ENCODE measurements at regions not wholly inside any gene's neighbourhood (a gene's known extent, or its start where the extent isn't known, plus 50 kb on each side); places are given as distances from the start of the nearest gene placed in this dataset.
"Not testable (repeated sequence)": the region's sequence is repeated elsewhere in the genome, so short reads cannot be mapped to it uniquely, and the experiment has no call there.

DNA sequence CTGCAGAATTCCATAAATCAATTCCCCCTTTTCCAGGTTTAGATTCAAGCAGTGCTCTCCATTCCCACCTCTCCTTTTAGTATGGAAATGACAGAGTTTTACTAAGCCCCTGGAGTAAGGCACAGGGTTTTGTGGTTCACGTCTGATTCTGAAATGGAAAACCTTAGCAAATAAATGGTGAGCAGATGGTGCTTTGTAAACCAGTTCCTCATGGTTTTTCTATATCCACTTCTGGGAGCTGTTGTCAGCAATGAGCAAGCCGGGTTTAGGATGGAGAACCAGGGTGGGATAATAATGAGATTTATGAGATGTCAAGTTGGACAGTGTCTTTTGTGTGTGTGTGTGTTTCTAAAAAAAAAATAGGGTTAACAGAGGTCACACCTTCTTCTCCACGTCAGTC is 113.8 kb upstream of the RBPJ start:
- H3K27ac Mint-ChIP-seq (ENCODE audit: unreplicated experiment), result no peak overlapping the region

DNA sequence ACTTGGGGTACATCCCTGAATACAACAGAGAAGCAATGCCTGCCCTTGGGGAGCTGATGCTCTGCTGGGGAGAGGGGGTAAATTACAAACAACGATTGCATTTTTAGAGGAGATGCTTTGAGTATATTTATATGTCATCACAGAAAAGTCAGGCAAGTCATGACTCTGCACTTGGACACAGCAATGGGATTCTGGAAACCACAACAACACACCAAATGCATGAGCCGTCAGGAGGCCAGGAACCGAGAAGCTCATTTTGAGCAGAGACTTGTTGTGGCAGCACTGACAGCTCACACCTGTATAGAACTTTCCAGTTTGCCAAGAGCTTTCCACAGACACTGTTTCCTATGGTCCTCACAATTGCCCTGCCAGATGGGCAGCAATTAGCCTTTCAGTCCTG is 113.2 kb upstream of the RBPJ start:
- peaks cover 33% of the 10 kb centered on the region for H3K27me3 Mint-ChIP-seq (ENCODE audit: low read depth)
- no peak overlapping the region for H3K4me3 Mint-ChIP-seq
- H3K27ac Mint-ChIP-seq (ENCODE audit: unreplicated experiment), result no peak overlapping the region
- no peaks in the 10 kb centered on the region for H3K9me3 Mint-ChIP-seq
- TF ChIP-seq, protein P1, sequence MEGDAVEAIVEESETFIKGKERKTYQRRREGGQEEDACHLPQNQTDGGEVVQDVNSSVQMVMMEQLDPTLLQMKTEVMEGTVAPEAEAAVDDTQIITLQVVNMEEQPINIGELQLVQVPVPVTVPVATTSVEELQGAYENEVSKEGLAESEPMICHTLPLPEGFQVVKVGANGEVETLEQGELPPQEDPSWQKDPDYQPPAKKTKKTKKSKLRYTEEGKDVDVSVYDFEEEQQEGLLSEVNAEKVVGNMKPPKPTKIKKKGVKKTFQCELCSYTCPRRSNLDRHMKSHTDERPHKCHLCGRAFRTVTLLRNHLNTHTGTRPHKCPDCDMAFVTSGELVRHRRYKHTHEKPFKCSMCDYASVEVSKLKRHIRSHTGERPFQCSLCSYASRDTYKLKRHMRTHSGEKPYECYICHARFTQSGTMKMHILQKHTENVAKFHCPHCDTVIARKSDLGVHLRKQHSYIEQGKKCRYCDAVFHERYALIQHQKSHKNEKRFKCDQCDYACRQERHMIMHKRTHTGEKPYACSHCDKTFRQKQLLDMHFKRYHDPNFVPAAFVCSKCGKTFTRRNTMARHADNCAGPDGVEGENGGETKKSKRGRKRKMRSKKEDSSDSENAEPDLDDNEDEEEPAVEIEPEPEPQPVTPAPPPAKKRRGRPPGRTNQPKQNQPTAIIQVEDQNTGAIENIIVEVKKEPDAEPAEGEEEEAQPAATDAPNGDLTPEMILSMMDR (conservative IDR thresholded peaks at IDR 0.05), result no peak
- no peak for DNase-seq (ENCODE audit: low read depth, low spot score)
- peaks cover 16% of the 10 kb centered on the region for H3K4me1 Mint-ChIP-seq
- no peaks in the 10 kb centered on the region for H3K36me3 Mint-ChIP-seq (ENCODE audit: low read depth)

More for the DNA sequence above, 113.8 kb upstream of the RBPJ start:
- peaks cover 16% of the 10 kb centered on the region for H3K4me1 Mint-ChIP-seq
- peaks cover 34% of the 10 kb centered on the region for H3K27me3 Mint-ChIP-seq (ENCODE audit: low read depth)
- TF ChIP-seq, protein P1 (conservative IDR thresholded peaks at IDR 0.05), result no peak
- no peaks in the 10 kb centered on the region for H3K36me3 Mint-ChIP-seq (ENCODE audit: low read depth)
- no peaks in the 10 kb centered on the region for H3K9me3 Mint-ChIP-seq
- no peak for DNase-seq (ENCODE audit: low read depth, low spot score)
- no peak overlapping the region for H3K4me3 Mint-ChIP-seq

DNA sequence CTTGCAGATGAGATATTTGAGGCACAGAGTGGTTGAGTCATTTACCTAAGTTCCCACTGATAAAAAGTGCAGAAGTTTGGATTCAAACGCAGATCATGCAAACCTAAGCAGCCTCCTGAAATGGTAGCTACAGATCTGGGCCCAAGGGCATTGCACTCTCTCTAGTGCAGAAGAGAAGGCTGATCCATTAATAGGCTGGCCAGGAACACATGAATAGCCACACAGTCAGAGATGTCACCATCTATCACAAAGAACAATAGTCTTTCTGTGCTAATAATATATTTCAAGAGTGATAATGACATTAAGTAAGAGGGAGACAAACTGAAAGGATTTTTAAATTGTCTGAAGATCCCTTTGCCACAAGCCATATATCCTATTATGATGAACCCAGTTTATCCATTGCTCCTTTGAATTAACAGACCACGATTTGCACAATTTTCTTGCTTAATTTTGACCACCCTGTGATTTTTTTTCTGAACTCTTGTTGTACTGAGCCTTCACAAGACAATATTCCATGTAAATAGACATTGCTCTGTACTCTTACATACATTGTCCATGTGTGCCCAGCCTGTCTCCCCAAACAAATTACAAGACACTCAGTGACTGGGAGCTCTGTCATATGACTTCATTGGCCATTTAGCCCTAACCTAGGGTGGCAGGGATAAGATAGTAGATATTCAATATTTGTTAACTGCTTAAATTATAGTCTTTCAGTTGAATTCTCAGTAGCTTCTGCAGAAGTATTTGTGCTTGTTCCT is 112.4 kb upstream of the RBPJ start:
- H3K36me3 Mint-ChIP-seq (ENCODE audit: low read depth), result no peaks in the 10 kb centered on the region
- no peak overlapping the region for H3K4me3 Mint-ChIP-seq
- H3K27ac Mint-ChIP-seq (ENCODE audit: unreplicated experiment), result no peak overlapping the region
- H3K4me1 Mint-ChIP-seq, result peaks cover 16% of the 10 kb centered on the region
- H3K27me3 Mint-ChIP-seq (ENCODE audit: low read depth), result peaks cover 31% of the 10 kb centered on the region
- TF ChIP-seq, protein P1 (conservative IDR thresholded peaks at IDR 0.05), result no peak
- H3K9me3 Mint-ChIP-seq, result no peaks in the 10 kb centered on the region
- DNase-seq (ENCODE audit: low read depth, low spot score), result no peak

DNA sequence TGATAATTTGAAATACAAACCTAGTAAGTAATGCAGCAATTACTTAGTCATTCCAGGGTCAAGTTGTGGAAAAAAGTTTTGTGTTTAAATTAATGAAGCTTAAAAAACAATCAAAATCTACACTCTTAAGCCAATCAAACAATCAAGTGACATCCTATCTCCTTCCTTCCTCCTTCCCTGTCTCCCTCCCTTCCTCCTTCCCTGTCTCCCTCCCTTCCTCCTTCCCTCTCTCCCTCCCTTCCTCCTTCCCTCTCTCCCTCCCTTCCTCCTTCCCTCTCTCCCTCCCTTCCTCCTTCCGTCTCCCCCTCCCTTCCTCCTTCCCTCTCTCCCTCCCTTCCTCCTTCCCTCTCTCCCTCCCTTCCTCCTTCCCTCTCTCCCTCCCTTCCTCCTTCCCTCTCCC is 111.4 kb upstream of the RBPJ start:
- Mint-ChIP-seq H3K27me3 (ENCODE audit: low read depth) (peaks cover 38% of the 10 kb centered on the region), H3K4me1 (peaks cover 16% of the 10 kb centered on the region)
- H3K27ac Mint-ChIP-seq (ENCODE audit: unreplicated experiment); H3K36me3 Mint-ChIP-seq (ENCODE audit: low read depth); H3K9me3 Mint-ChIP-seq; H3K4me3 Mint-ChIP-seq; DNase-seq (ENCODE audit: low read depth, low spot score): not testable (repeated sequence)

DNA sequence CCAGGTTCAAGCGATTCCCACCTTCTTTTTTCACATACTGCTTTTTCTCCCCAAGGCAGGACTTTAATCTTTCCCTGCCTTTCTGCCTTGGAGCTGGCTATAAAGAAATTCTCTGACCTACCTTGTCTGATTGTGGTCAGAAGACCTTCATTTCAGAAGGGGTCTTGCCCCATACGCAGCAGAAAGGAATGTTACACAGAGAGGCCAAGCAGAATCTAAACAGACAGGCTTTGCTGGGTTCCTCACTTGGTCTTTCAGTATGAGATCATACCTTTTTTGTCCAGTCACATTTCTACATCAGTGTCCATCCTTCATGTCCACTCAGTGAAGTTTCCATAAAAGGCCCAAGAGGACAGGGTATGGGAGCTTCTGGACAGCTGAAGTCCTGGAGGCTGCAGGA is 108.3 kb upstream of the RBPJ start:
- H3K36me3 Mint-ChIP-seq (ENCODE audit: low read depth), result no peaks in the 10 kb centered on the region
- no peak for DNase-seq (ENCODE audit: low read depth, low spot score)

DNA sequence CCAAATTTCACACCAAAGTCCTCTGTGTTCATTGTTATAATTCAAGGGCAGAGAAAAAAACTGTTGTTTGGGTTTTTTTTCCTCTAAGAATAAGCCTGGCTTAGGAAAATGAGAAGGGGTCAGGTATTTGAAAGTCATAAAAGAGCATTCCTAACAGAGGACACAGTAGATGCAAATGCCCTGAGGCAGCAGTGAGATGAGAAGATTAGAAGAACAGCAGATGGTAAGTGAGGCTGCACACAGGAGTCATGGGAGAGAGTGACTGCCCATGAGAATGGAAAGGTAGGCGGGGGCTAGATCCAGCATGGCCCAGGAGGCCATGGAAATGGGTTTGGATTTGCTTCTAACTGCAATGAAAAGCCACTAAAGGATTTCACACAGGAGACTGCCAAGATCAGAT is 107.5 kb upstream of the RBPJ start:
- TF ChIP-seq, protein P1 (conservative IDR thresholded peaks at IDR 0.05), result no peak
- Mint-ChIP-seq H3K27me3 (ENCODE audit: low read depth) (peaks cover 31% of the 10 kb centered on the region), H3K36me3 (ENCODE audit: low read depth) (no peaks in the 10 kb centered on the region), H3K9me3 (no peaks in the 10 kb centered on the region), H3K4me3 (no peak overlapping the region), H3K27ac (ENCODE audit: unreplicated experiment) (no peak overlapping the region), H3K4me1 (peaks cover 8% of the 10 kb centered on the region)
- no peak for DNase-seq (ENCODE audit: low read depth, low spot score)

More for the DNA sequence above, 108.3 kb upstream of the RBPJ start:
- H3K27me3 Mint-ChIP-seq (ENCODE audit: low read depth), result peaks cover 35% of the 10 kb centered on the region
- H3K9me3 Mint-ChIP-seq, result no peaks in the 10 kb centered on the region
- TF ChIP-seq, protein P1 (conservative IDR thresholded peaks at IDR 0.05), result no peak
- H3K4me3 Mint-ChIP-seq, result no peak overlapping the region
- no peak overlapping the region for H3K27ac Mint-ChIP-seq (ENCODE audit: unreplicated experiment)
- H3K4me1 Mint-ChIP-seq, result peaks cover 10% of the 10 kb centered on the region

Measured in neural crest cell (in vitro differentiated cells).